Spleen (tissue), 11 donors: ENCODE measurements at regions not wholly inside any gene's neighbourhood (a gene's known extent, or its start where the extent isn't known, plus 50 kb on each side); places are given as distances from the start of the nearest gene placed in this dataset.

Source experiments
- DNase-seq: peaks from one replicate; pipeline ENCODE4 v3.0.0-alpha.2; 2020
- H3K27ac ChIP-seq, 8 donors: fragments of 200-600 bp; sonication (generic) in 7 of 8; 1 replicate in 4 of 8; 2 replicates in 4 of 8; pipeline versions ENCODE4 v1.5.0 to v1.8.0; 2016 to 2021; ENCODE audit warnings: inconsistent platforms in 4 of 8, mild to moderate bottlenecking in 4 of 8, moderate library complexity in 1 of 8
- H3K27me3 ChIP-seq, 7 donors: fragments of 200-600 bp; sonication (generic) in 6 of 7; replicated peaks in 1 of 7; 1 replicate in 4 of 7; 2 replicates in 3 of 7; pipeline versions ENCODE4 v1.5.0 to v1.8.0; 2016 to 2021; ENCODE audit warnings: inconsistent platforms in 3 of 7, mild to moderate bottlenecking in 1 of 7
- H3K36me3 ChIP-seq, 6 donors: fragments of 200-600 bp; sonication (generic) in 5 of 6; 1 replicate in 4 of 6; 2 replicates in 2 of 6; pipeline versions ENCODE4 v1.5.0 to v1.8.0; 2016 to 2021; ENCODE audit warnings: inconsistent platforms in 2 of 6
- H3K4me1 ChIP-seq, 6 donors: fragments of 200-600 bp; sonication (generic) in 5 of 6; 1 replicate in 3 of 6; 2 replicates in 3 of 6; pipeline versions ENCODE4 v1.5.0 to v1.8.0; 2016 to 2021; ENCODE audit warnings: inconsistent platforms in 3 of 6
- H3K4me3 ChIP-seq, 8 donors: fragments of 200-600 bp; sonication (generic) in 7 of 8; 1 replicate in 4 of 8; 2 replicates in 4 of 8; pipeline versions ENCODE4 v1.5.0 to v1.8.0; 2016 to 2021; ENCODE audit warnings: inconsistent platforms in 4 of 8, mild to moderate bottlenecking in 4 of 8, moderate library complexity in 2 of 8
- H3K9me3 ChIP-seq, 8 donors: fragments of 200-600 bp; sonication (generic) in 7 of 8; 1 replicate in 4 of 8; 2 replicates in 4 of 8; pipeline versions ENCODE4 v1.5.0 to v1.8.0; 2016 to 2021; ENCODE audit warnings: inconsistent platforms in 4 of 8
- POLR2A ChIP-seq, 3 donors: fragments of 450-650 bp; IDR thresholded peaks; one replicate each; pipeline ENCODE4 v1.5.1; 2017; ENCODE audit warnings: antibody characterized with exemption in 3 of 3, mild to moderate bottlenecking in 1 of 3
- POLR2AphosphoS5 ChIP-seq, 3 donors: sonication (generic); formaldehyde crosslinking; IDR thresholded peaks; one replicate each; pipeline ENCODE4 v1.5.1; 2017; ENCODE audit warnings: antibody characterized with exemption in 3 of 3
- WGBS, 5 donors: extraction: QIAGEN DNeasy Blood & Tissue Kit in 3 of 5; methylation state at CpG; one replicate each; pipeline versions ENCODE4 v1.1.5 to v1.1.7; 2013 to 2018; 5-methylcytosine and 5-hydroxymethylcytosine counted together
- intact Hi-C: fragments of 100-400 bp; cut with DNase I; formaldehyde crosslinking; loops from one replicate; pipeline ENCODE4 v1.15.0; 2023; ENCODE audit warnings: low total_unique reads
- TF ChIP-seq, protein P1 (sequence below), 11 experiments: fragments of 200-600 bp in 7 of 11; fragments of 450-650 bp in 4 of 11; sonication (generic) in 4 of 11; IDR thresholded peaks in 8 of 11; conservative IDR thresholded peaks in 3 of 11; 1 replicate in 7 of 11; 2 replicates in 4 of 11; pipeline versions ENCODE4 v1.4.0 to v1.8.0; 2016 to 2021; ENCODE audit warnings: antibody characterized with exemption in 11 of 11, inconsistent platforms in 4 of 11, mild to moderate bottlenecking in 1 of 11
- donor health status: healthy with polysubstance abuse.
- donor health status: DM: no; HTN: no; CAD: no; lungs with moderate emphysema.
- donor health status: DM: no; HTN: no; CAD: no.
- donor health status: Bipolar disorder and iron deficiency.
- donor health status: healthy.
- donor health status: DM: no; HTN: no; CAD: no.
- donor health status: DM: yes; HTN: yes; CAD: no.

GRCh38 chr3:99134986-99135385 is 233.5 kb upstream of the DCBLD2 start:
- intact Hi-C loops, result no loop called here
- H3K36me3 ChIP-seq, result no peaks in the 10 kb centered on the region
- no peak overlapping the region for H3K27ac ChIP-seq
- no peaks in the 10 kb centered on the region for H3K4me1 ChIP-seq
- no peak for DNase-seq
- H3K27me3 ChIP-seq, result no peaks in the 10 kb centered on the region
- H3K4me3 ChIP-seq, result no peak overlapping the region
- peaks cover 0 to 9% (median 0%) of the 10 kb centered on the region in 8 donors for H3K9me3 ChIP-seq
- TF ChIP-seq POLR2AphosphoS5 (IDR thresholded peaks at IDR 0.05), result no peak
- TF ChIP-seq, protein P1, sequence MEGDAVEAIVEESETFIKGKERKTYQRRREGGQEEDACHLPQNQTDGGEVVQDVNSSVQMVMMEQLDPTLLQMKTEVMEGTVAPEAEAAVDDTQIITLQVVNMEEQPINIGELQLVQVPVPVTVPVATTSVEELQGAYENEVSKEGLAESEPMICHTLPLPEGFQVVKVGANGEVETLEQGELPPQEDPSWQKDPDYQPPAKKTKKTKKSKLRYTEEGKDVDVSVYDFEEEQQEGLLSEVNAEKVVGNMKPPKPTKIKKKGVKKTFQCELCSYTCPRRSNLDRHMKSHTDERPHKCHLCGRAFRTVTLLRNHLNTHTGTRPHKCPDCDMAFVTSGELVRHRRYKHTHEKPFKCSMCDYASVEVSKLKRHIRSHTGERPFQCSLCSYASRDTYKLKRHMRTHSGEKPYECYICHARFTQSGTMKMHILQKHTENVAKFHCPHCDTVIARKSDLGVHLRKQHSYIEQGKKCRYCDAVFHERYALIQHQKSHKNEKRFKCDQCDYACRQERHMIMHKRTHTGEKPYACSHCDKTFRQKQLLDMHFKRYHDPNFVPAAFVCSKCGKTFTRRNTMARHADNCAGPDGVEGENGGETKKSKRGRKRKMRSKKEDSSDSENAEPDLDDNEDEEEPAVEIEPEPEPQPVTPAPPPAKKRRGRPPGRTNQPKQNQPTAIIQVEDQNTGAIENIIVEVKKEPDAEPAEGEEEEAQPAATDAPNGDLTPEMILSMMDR (IDR thresholded peaks at IDR 0.05 in 8 of 11, conservative IDR thresholded peaks at IDR 0.05 in 3 of 11), result no peak
- no peak for TF ChIP-seq POLR2A (IDR thresholded peaks at IDR 0.05)

GRCh38 chr3:99131876-99132275 is 230.4 kb upstream of the DCBLD2 start:
- intact Hi-C loops, result no loop called here
- Histone ChIP-seq H3K4me1 (no peaks in the 10 kb centered on the region), H3K36me3 (no peaks in the 10 kb centered on the region), H3K9me3 (no peaks in the 10 kb centered on the region), H3K27me3 (no peaks in the 10 kb centered on the region), H3K27ac (no peak overlapping the region), H3K4me3 (no peak overlapping the region)
- DNase-seq, result no peak
- TF ChIP-seq, protein P1 (IDR thresholded peaks at IDR 0.05 in 8 of 11, conservative IDR thresholded peaks at IDR 0.05 in 3 of 11), result no peak
- no peak for TF ChIP-seq POLR2A (IDR thresholded peaks at IDR 0.05)

DNA sequence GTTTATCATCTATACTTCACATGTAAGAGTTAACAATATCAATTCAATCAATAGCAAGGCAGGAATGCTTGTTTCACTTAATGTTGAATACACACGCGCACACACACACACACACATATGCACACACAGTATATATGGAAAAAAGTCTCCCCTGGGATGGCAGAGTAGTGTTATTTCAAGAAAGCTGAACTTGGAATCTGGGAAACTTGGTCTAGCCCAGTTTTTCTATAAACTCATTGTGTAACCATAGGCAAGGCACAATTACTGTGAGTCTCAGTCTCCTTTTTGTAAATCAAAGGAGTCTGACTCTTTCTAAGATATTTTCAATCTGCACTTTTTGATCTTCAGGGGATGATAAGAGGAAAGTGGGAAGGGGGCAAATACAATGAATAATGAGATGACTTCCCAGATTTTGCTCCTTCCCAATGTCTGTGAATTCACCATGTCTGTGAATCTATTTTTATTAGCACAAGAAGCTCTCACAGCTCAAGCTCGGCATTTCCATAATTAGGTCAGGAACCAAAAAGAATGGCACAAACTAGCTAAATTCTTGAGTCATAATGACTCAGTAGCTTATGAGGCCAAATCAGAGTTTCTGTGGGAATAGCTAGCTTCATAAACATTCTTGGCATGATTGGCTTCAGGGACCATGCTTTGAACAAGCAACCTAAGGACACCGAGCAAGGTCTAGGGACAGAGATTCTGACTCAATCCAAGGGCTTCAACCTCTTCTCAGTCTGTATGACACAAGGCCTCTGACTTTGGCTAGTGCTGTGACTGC is 227.4 kb upstream of the DCBLD2 start:
- 54 to 64% (median 58%) methylated on average over 4 of the region's 4 CpGs for WGBS, 5 donors
- TF ChIP-seq, protein P1 (IDR thresholded peaks at IDR 0.05 in 8 of 11, conservative IDR thresholded peaks at IDR 0.05 in 3 of 11), result no peak
- TF ChIP-seq POLR2AphosphoS5 (IDR thresholded peaks at IDR 0.05), result no peak
- TF ChIP-seq POLR2A (IDR thresholded peaks at IDR 0.05), result no peak
- Histone ChIP-seq H3K36me3 (no peaks in the 10 kb centered on the region), H3K4me3 (no peak overlapping the region), H3K4me1 (no peaks in the 10 kb centered on the region), H3K27ac (no peak overlapping the region), H3K9me3 (no peaks in the 10 kb centered on the region), H3K27me3 (no peaks in the 10 kb centered on the region)
- intact Hi-C loops, result no loop called here
- DNase-seq, result no peak

DNA sequence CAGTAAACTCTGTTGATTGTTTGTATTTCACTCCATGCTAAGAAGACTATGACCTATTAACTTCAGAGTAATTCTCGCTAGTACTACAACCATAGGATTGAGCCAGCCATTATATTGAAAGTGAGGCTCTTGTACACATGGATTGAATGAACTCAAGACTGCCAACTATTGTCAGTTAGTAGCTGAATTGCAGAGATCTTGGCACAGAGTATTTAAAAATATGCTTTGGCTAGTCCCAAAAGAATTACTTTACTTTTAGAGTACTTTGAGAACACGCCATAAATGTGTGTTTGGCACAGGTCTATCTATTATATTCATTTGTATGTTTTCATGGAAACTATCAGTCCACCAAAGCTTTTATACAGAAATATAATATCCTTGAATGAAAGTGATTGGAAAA is 226.7 kb upstream of the DCBLD2 start:
- intact Hi-C loops, result no loop called here
- H3K4me3 ChIP-seq, result no peak overlapping the region

More for the DNA sequence above, 226.7 kb upstream of the DCBLD2 start:
- Histone ChIP-seq H3K27ac (no peak overlapping the region), H3K4me1 (no peaks in the 10 kb centered on the region), H3K27me3 (no peaks in the 10 kb centered on the region), H3K36me3 (no peaks in the 10 kb centered on the region), H3K9me3 (no peaks in the 10 kb centered on the region)
- WGBS, 5 donors, result 80 to 93% (median 86%) methylated on average over 2 of the region's 2 CpGs
- no peak for TF ChIP-seq POLR2AphosphoS5 (IDR thresholded peaks at IDR 0.05)
- TF ChIP-seq, protein P1 (IDR thresholded peaks at IDR 0.05 in 8 of 11, conservative IDR thresholded peaks at IDR 0.05 in 3 of 11), result no peak
- TF ChIP-seq POLR2A (IDR thresholded peaks at IDR 0.05), result no peak
- no peak for DNase-seq
